ENCODE measurements at regions not wholly inside any gene's neighbourhood (a gene's known extent, or its start where the extent isn't known, plus 50 kb on each side); places are given as distances from the start of the nearest gene placed in this dataset.

GRCh38 chr20:60064554-60065196, 106.5 kb downstream of the CDH26 start:
- DNase-seq (ENCODE audit: low read depth) = no peak

GRCh38 chr20:60065741-60066437, 107.7 kb downstream of the CDH26 start:
- DNase-seq (ENCODE audit: low read depth) = no peak

DNA sequence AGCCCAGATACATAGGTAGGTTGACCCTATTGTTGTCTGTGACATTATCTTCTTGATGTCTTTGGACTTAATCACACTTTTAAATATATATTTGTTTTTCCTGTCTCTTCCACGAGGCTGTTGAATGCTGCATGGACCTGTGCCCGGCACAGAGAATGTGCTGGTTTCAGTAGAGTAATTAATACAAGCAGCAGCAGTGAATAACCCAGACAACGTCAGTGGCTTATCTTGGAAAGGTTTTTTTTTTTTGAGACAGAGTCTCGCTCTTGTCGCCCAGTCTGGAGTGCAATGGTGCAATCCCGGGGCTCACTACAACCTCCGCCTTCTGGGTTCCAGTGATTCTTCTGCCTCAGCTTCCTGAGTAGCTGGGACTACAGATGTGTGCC, 108.2 kb downstream of the CDH26 start:
- DNase-seq (ENCODE audit: low read depth) = no peak

DNA sequence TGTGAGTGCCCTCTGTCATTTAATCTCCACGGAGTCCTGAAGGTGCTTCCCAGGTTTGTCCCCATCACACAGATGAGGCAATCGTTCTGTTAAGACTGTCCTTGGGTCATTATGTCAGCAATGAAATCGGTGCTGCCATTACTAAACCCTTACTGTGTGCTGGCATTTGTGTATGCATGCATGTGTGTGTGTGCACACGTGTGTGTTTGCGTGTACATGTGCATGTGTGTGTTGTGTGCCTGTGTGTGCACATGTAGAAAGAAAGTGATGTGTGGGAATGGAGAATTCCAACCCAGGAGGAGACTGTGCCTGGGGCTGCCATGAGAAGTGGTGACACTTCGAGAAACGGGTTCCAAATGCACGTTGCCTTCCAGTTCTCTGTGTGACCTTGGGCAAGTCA, 110.3 kb downstream of the CDH26 start:
- DNase-seq (ENCODE audit: low read depth) = no peak

GRCh38 chr20:60069656-60070055, 111.4 kb downstream of the CDH26 start:
- DNase-seq (ENCODE audit: low read depth) = no peak

GRCh38 chr20:60070791-60071190, 112.6 kb downstream of the CDH26 start:
- no peak for DNase-seq (ENCODE audit: low read depth)

DNA sequence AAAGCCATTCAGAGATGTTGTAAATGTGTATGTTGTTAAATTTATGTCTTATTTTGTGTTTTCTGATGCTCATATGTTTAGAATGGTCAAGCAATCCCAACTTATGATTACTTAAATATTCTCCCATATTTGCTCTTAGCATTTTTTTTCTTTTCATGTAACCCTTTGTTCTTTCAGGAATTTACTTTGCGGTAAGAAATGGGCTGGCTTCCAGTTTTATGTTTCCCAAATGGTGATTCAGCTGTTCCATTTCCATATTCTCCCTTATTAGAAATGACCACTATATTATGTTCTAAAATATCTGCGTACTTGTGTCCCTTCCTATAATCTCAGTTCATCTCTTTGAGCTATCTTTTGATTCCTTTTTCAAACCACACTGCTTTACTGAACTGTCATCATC, 113.7 kb downstream of the CDH26 start:
- no peak for DNase-seq (ENCODE audit: low read depth)

GRCh38 chr20:60073086-60073485, 114.9 kb downstream of the CDH26 start:
- no peak for DNase-seq (ENCODE audit: low read depth)

DNA sequence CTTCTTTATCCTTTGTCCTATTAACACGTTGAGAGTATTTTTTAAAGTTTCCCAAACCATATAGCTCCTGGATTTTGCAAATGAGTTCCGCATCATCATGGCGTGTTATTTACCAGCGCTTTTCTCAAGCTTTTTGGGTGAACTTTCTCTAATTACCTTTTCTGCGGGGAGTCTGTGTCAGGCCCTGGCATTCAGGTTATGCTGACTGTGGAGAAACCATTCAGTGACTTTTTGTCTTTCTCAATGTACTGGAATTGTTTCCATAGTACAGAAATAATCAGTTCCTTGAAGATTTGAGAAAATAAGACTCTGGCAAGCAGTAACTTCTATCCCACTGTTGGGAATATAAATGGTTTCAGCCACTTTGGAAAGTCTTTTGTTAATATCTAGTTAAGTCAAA, 115.3 kb downstream of the CDH26 start:
- DNase-seq (ENCODE audit: low read depth) = no peak

- no peak for DNase-seq (ENCODE audit: low read depth)
Measured at GRCh38 chr20:60074276-60074675, 116.1 kb downstream of the CDH26 start.

DNA sequence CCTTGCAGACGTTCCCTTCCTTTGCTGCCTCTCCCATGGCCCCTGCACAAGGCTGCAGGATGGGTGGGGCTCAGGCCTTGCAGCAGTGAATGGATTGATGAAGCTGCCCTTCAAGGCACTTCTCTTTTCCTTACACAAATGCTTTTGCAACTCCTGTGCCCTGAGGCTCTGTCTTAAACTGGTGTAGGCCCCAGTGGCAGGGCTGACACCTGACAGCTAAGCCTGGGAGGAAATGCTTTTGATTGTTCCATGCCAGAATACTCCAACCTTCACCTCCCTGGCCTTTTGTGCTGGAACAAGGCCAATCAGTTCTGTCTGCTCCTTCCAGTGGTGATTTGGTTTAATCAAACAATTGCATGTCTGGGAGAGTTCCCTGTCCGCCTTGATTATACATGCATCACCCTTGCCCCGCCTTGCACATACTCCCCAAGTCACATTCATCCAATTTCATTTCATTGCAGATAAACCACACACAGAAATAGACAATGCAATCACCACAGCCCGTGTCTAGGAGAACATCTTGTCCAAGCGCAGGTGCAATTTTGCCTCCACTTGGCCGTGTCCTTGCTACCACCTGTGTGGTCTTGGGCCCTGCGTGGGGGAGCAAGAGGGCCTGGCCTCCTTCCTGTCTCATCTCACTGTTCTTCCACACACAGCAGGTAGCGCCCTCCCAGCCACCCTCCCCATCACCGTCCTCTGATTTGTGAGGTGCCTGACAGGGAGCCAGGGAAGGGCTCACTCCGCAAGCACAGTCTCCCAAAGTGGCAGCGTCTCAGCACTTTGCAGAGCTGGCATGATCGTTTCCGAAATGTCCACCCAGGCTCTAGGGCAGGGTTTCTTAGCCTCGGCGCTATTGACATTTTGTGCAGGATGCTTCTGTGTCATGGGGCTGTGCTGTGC, 120.4 kb downstream of the CDH26 start:
- DNase-seq (ENCODE audit: low read depth) = no peak

DNA sequence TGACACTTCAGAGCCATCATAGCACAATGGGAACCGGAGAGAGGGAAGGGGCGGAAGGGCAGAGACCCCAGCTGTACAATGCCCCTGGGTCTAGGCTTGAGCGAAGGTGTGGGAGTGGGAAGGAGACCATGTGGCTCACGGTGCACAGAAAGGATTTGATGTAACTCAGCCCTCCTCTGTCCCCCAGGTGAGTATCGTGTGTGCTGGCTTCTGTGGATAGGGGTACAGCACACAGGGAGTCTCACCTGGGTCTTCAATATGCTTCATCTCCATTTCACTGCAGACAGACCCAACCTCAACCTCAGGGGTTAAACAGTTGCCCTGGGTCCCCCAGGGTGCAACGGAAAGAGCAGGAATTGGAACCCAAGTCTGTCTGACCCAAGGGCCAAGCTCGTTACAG, 122.2 kb downstream of the CDH26 start:
- no peak for DNase-seq (ENCODE audit: low read depth)

DNA sequence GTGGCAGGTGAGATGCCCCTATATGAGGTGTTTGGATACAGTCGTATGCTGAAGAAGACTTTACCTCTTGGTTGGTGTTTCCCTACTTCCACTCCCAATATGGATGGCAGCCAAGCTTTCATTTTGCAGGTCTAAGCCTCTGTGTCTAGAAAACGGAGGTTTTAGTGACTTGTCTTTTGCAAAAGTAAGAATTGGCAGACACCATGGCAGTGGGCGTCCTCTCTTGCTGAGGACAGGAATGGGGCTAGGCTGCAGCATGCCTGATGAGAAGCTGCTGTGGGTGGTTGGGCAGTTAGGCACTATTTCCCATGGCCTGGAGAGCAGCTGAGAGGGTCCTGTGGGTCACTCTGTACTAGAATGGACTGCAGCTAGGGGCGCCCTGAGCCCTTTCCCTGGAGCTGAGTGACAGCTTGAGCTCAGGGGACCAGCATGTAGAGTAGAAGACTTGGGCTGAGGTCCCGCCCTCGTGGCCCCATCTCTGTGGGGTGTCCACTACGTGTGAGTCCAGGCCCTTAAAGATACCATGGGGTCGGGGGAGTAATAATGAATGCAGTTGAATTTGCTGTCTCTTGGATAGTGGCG, 127.4 kb downstream of the CDH26 start:
- no peak for DNase-seq (ENCODE audit: low read depth)

DNA sequence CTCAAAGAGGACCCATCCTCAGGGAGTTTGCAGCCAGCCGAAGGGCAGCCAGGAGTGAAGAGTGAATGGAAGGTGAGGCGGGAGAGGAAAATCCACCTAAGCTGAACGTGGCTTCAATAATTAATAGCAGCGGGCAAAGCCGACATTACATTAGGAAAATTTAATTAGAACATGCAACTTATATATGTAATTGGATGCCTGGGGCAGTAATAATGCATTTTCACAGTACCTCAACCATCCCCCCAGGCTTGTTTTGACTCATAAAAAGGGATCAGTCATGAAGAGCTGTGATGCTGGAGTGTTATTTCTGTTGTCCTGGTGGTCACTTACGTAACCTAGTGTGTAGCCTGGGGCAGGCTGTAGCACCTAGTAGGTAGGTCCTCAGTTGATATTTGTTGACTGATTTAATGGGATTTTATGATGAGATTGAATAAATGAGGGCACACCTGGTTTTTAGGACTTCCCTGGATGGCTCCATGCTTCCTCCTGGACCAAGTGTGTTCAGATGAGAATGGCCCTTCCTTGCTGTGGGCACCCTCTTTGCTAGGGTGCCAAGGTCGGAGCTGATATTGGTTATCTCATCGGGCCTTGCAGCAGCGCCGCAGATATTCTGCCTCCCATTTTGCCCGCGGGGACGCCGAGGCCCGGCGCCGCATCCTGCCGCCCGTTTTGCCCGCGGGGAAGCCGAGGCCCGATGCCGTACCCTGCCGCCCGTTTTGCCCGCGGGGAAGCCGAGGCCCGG, 128.8 kb downstream of the CDH26 start:
- DNase-seq (ENCODE audit: low read depth) = no peak

DNA sequence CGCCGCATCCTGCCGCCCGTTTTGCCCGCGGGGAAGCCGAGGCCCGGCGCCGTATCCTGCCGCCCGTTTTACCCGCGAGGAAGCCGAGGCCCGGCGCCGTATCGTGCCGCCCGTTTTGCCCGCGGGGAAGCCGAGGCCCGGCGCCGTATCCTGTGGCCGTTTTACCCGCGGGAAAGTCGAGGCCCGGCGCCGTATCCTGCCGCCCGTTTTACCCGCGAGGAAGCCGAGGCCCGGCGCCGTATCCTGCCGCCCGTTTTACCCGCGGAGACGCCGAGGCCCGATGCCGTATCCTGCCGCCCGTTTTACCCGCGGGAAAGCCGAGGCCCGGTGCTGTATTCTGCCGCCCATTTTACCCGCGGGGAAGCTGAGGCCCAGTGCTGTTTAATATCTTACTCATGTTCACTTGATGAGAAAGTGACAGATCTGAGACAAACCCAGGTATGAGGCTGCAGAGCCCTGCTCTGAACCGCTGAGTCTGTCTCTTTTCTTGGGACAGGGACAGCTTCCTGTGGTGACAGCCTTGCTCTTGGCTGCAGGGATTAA, 129.4 kb downstream of the CDH26 start:
- DNase-seq (ENCODE audit: low read depth) = no peak

GRCh38 chr20:60088236-60088635, 130.0 kb downstream of the CDH26 start:
- no peak for DNase-seq (ENCODE audit: low read depth)

DNA sequence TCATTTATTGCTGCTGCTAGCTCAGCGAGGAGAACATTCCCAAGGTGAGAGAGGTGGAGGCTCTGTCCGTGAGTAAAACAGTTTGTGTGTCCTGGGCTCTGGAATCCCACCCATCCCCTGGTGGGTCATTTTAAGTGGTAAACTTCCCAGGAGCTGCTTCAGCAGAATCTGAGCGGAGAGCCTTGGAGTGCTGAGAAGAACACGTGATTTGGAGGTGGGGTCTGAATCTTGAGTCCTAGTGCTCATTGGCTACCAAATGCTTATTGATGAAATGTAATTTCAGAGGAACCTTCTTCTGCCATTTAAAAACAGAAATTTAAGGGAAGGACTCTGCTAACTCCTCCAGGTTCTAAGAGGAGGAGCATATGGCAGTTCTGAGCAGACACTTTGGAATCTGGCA, 132.4 kb downstream of the CDH26 start:
- no peak for DNase-seq (ENCODE audit: low read depth)

DNA sequence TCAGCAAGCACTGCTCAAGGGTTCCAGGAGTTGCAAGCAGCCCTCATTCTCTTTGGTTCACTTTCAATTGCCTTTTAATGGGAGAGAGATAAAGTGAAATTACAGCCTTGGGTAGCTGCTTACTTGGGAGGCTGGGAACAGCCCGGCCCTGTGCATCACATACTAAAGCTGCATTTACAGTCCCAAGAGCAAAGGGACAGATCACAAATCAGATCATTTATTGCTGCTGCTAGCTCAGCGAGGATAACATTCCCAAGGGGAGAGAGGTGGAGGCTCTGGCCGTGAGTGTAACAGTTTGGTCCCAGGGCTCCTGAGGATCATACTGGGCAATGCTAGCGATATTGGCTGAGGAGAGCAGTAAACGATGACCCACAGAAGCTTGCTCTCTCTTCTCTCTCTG, 133.1 kb downstream of the CDH26 start:
- DNase-seq (ENCODE audit: low read depth) = no peak

- DNase-seq (ENCODE audit: low read depth) = no peak
Measured at GRCh38 chr20:60091861-60092260, 133.6 kb downstream of the CDH26 start.

GRCh38 chr20:60092729-60093128, 134.5 kb downstream of the CDH26 start:
- no peak for DNase-seq (ENCODE audit: low read depth)

GRCh38 chr20:60095456-60095855, 137.2 kb downstream of the CDH26 start:
- peak; percentile 16 for DNase-seq (ENCODE audit: low read depth)

- DNase-seq (ENCODE audit: low read depth) = no peak
Measured at GRCh38 chr20:60096166-60096565, 137.9 kb downstream of the CDH26 start.
